HG02623 (cell line): ENCODE measurements at regions not wholly inside any gene's neighbourhood (a gene's known extent, or its start where the extent isn't known, plus 50 kb on each side); places are given as distances from the start of the nearest gene placed in this dataset.
"Not testable (repeated sequence)": the region's sequence is repeated elsewhere in the genome, so short reads cannot be mapped to it uniquely, and the experiment has no call there.

Experiments
- ATAC-seq: cut with Tn5 transposase; IDR thresholded peaks from one replicate; pipeline ENCODE4 v1.9.1; 2021; ENCODE audit warnings: moderate library complexity; ENCODE audit not compliant: unreplicated experiment

DNA sequence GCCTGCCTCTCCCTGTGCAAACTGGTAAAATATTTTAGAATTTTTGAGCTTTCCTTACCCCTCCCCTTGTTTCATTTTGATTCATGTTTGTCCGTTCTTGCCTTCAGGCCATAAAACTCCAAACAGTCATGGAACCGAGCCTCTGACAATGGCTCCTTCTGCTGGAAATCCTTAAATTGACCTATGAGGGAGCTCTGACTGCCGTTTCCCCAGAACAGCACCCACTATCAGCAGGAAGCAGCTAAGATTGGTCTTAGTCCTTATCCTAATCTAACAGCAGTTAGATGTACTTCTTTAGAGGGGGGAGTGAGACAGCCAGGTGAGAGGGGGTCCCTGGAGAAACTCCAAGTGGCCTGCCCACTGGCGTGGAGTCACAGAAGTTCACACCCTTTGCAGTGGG lies 106.7 kb downstream of the FAM174A start:
- no peak for ATAC-seq

DNA sequence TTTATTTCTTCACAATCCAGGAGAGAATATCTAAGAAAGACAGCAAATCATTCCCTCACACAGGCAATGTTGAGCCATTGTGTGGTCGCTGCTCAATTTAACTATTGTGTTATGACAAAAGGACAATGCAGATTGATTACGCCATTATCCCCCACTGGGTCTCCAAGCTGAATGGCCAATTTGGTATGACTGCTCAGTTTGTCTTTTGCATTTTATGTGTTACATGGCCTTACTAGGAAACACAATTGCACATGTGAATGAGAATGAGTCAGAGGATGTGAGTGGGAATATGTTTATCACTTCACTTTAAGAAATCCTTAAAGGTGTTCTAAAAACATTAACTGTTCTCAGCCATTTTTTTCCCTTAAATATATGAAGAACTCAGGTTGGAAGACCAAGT lies 108.3 kb downstream of the FAM174A start:
- no peak for ATAC-seq

DNA sequence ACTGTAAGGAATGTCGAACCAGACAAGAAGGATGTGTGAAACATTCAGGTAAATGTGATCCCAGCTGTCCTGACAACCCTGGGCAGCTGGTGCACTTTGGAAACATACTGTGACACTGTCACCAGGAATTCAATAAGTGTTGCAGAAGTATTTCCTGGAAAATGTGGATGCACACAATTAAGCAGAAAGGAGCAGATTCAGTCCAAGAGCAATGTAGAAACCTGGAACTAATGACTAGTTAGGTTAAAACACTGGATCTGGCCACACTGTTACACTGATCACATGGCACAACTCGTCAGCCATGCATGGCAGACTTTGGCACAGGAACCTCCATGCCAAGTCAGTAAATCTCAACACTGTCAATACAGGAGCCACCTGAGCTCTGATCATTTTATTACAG lies 109.0 kb downstream of the FAM174A start:
- no peak for ATAC-seq

DNA sequence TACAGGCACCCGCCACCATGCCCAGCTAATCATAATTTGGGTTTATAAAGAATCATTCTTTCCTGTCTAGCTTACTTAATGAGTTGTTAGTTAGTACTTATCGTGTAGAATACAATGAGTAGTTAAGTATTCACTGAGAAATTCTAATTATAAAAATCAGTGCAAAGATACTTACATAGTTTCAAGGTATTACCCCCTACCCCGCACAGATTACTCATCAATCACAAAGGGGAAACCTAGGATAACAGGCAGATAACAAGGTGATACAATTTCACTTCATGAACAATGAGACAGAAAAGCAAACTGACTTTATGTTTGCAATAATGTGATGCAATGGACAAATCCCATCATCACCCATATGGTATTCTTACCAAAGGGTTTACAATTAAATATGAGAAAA lies 109.6 kb downstream of the FAM174A start:
- ATAC-seq, result no peak

DNA sequence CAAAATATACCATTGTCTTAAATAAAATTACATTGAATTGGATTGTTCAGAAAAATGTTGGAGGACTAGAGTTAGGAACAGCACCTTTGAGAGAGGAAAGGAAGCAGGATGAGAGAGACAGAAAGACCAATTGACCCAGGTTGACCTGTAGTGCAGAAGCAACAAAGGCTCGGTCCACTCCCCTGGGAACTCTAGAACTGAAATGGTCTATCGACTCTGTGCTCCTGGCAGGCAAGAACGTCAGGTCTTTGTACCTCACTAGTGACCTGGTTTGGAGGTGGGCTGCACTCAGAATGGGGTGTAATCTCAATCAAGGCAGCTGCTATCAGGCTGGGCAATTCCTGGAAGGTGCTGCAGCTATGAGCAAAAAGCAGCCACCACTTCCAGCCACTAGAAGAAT lies 110.8 kb downstream of the FAM174A start:
- no peak for ATAC-seq

DNA sequence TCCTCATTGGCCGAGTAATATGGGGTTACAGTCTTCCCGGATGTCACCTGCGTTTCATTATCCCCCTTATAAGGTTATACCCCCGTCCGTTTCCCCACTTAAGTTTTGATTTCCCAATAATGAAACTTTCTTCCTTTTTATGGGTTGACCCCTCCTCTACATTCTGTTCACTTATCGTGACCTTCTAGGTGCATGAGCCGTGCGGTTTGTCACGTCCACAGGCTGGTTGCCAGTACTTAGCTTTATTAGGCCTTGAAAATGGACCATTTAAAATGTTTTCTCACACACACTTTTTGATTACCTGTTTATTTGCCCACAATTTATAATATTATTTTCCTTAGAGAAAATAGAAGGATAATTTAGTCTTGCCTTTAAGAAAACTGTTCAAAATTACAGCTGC lies 111.5 kb downstream of the FAM174A start:
- no peak for ATAC-seq

DNA sequence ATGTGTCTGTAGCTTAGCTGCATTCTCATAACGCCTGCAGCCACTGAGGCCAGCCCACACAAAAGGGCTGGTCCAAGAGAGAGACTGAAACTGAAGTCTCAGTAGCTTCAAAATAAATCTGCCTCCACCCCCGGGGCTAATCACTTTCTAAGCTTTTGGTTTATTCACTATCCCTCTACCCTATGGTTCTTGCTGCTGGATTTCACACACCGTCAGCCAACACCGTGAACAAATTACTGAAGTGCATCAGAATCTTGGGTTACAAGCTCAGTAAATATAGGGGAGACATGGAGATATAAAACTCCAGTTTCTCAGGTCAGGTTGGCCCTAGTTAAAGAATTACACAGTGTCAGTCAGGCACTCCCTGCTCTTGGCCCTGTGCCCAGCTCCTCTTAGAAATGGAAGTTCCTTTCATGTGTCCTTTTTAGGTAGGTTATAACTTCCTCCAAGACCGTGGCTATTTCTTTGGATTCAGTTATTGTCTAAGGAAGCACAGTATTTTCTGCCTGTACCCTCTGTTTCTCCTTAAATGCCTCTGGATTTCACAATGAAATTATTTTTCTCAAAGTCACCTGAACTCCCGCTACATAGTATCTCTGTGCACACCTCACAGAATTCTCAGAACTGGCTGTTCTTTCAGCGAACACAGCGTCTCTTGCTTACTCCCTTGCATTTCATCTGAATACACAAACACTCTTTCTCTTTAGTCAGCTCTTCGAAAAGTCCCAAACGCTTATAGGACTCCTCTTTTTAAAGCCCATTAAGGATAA lies 112.5 kb downstream of the FAM174A start:
- ATAC-seq, result peak; percentile 63

DNA sequence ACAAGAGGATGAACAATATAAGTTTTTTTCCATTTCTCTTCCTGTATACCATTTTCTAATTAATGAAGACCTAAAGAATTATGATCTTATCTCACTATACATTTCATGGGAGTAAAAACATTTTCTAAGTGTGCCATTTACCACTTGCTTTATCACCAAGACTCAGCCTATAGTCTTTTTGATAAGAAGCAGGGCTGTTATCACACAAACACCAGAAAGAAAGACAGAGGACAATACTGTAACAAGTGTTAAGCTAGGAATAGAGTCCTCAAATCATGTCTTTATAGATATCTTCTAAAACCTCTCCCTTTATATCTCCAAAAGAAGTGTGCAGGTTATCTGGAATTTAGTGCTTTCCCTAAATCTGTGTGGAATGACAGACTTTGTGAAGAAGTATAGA lies 119.7 kb downstream of the FAM174A start:
- ATAC-seq, result no peak

DNA sequence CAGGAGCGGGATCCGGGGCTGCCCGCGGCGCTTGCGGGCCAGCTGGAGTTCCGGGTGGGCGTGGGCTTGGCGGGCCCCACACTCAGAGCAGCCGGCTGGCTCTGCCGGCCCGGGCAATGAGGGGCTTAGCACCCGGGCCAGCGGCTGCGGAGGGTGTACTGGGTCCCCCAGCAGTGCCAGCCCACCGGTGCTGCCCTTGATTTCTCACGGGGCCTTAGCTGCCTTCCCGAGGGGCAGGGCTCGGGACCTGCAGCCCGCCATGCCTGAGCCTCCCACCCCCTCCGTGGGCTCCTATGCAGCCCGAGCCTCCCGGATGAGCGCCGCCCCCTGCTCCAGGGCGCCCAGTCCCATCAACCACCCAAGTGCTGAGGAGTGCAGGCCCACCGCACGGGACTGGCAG lies 121.6 kb downstream of the FAM174A start:
- not testable (repeated sequence) for ATAC-seq

DNA sequence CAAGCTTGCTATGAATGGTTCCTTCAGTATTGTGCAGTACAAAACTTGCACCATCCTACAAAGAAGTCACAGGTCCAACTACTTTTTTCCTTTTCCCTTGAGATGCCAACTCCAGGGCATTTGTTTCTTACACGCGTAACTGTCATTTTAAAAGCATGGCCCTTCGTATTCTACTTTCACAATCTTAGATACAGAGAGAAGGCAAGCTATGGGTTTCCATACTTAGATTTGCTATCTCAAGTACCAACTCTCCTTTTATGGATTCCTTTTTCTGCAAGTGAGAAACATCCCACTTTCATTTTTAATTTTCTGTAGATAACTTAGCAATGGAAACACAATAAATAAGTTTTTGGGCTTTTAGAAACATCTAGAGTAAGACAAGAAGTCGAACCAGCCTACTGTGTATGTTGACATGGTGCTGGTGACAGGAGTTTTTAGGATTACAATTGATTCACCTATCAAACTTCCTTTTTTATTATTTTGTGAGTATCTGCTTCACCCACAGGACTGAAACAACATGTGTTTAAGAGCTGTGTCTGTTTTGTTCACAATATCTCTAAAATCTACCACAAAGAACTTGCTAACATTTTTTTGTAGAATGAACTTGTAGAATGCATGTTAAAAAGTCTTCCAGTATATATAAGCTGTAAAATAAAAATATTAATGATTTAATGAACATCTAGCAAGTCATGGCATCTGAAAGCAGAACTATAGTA lies 124.1 kb downstream of the FAM174A start:
- ATAC-seq, result no peak

DNA sequence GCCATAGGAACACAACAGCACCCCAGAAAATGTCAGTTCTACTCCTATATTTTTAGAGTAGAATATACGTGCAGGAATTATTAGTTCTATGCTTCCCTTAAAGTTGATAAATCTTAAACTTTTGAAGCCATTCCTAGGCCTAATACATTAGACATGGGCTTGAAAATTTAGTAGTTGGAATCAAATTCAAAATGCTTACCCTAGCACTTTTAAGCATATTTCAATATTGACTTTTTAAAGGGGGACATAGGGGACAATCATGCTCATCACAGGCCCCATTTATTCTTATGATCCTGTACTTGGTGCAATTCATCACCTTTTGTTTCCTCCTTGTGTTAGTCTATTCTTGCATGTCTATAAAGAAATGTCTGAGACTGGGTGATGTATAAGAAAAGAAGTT lies 129.0 kb downstream of the FAM174A start:
- ATAC-seq, result no peak

DNA sequence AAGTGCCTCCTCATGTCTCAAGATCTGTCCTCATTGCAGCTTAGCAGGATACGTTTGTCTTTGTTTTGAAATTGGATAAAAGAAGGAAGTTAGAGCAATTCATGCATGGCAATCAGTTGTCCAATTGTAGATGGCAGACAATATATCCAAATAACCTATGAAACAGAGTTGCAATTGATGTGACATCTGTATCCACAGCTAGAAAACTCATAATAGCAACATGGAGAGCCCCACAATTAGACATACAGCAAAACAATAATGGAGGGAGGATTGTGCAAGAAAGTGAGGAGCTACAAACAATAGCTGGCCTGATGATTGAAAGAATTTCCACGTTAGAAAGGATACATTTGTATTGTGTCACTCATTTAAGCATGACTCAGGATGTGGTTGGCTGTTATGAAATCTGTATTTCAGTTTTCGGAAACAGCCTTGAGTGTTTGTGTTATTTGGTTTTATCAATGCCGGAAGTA lies 132.0 kb downstream of the FAM174A start:
- ATAC-seq, result no peak

DNA sequence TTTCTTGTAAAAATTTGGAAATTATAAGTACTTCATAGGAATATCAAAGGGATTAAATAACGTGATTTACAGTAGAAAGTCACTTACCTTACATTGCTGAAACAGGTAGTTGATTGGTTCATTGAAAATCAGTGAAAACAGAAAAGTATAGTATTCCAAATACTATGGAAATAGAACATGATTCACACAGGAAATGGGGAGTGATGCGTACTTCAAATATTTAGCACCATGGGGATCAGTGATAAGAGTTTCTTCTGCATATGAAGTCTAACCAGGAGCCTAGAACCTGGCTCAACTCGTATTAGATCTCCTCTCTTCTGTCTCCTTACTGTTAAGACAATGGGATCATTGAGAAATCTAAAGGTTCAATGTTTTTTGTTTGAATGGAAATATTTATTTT lies 133.3 kb downstream of the FAM174A start:
- no peak for ATAC-seq

DNA sequence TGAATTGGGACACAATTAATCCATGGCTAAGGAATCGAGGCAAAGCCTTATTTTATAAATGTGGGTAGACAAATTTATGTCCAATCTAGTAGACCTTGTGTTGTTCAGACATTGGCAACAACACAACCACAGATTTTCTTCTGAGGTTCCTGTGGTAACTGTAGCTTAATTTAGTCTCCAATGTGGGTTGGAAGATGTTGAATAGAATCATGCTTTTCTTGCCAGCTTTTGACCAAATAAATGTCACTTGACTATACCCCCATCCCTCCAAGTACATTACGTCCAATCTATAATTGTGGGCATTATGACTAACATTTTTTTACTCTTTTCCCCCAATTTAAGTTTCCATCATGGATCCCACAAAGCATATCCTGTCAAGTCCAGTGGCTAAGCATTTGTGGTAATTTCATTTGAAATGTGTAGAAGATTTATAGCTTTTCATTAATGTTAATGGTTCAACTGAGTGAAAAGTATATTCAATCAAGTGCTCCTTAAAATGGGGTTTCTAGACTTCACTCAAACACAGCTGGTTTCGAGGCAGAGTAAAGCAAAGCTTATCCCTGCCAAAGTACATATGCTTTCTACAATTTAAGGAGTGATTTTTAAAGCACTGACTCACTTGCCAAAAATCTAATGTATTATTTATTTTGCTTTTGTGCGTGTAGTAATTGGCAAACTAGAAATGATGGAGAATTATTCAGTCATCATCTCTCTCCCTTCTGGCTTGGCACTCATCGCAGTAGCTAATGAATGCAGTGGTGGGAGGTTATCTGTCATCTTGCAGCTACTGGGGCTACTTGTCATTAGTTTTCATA lies 141.8 kb downstream of the FAM174A start:
- ATAC-seq, result no peak

DNA sequence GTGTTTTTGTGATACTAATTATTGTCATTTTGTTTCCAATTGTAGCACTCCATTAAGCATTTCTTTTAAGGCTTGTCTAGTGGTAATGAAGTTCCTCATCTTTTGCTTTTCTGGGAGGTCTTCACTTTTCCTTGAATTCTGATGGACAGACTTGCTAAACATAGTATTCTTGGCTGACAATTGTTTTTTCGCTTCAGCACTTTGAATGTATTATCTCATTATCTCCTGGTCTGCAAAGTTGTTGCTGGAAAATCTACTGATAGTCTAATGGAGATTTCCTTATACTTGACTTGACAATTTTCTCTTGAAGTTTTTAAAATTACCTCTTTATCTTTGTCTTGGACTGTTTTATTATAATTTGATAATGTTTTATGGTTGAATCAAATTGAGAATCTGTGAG lies 147.5 kb downstream of the FAM174A start:
- ATAC-seq, result no peak

DNA sequence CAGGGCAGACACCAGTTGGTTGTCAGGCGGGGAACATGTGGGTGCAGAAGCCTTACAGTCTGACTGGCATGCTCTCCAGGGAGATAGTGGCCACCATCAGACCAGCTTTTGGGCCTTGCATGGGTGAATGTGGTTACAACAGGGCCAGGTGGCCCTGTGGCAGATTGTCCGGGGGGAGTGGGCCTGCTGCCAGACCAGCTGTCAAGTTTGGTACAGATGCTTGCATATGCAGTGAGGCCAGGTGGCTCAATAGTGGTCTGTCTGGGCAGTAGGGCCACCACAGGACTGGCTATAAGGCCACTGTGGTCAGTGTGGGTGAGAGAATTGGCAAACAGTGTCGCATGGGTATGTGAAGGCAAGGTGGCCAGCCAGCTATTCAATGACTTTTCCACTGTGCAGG lies 148.7 kb downstream of the FAM174A start:
- no peak for ATAC-seq

DNA sequence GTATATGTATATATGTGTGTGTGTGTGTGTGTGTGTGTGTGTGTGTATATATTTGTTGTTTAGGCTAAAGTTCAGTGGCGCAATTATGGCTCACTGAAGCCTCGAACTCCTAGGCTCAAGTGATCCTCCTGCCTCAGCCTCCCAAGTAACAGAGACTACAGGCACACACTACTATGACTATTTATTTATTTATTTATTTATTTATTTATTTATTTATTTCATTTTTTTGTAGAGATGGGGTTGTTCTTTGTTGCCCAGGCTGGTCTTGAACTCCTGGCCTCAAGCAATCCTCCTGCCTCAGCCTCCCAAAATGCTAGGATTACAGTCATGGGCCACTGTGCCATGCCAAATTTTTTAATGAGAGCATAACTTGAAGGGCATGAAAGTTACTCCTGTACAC lies 149.9 kb downstream of the FAM174A start:
- not testable (repeated sequence) for ATAC-seq

DNA sequence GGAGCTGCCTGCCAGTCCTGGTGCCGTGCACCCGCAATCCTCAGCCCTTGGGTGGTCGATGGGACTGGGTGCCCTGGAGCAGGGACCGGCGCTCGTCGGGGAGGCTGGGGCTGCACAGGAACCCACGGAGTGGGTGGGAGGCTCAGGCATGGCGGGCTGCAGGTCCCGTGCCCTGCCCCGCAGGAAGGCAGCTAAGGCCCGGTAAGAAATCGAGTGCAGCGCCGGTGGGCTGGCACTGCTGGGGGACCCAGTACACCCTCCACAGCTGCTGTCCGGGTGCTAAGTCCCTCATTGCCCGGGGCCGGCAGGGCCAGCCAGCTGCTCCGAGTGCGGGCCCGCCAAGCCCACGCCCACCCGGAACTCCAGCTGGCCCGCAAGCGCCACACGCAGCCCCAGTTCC lies 153.7 kb downstream of the FAM174A start:
- not testable (repeated sequence) for ATAC-seq

DNA sequence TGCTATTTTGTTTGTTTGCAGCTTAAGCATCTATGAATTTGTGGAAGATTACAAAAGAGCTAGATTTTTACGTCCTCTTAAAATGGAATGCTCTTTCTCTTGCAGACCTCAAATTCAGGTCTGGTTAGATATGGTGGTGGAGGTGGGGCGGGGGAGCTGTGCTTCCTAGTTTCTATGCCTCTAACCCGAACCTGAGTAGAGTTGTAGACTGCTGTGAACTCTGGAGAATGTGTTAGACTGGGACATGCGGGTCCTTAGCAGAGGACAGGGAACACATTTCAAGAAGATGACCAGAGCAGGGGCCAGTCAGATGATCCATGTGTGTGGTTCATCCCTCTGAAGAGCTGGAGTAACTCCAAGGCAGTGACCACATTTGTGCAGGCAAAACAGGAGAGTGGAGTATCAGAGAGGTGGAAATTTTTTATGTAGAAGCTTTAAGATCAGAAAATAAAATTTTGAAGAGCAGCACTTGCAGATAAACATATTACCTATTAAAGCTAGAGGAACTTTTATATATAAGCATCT lies 154.9 kb downstream of the FAM174A start:
- no peak for ATAC-seq

DNA sequence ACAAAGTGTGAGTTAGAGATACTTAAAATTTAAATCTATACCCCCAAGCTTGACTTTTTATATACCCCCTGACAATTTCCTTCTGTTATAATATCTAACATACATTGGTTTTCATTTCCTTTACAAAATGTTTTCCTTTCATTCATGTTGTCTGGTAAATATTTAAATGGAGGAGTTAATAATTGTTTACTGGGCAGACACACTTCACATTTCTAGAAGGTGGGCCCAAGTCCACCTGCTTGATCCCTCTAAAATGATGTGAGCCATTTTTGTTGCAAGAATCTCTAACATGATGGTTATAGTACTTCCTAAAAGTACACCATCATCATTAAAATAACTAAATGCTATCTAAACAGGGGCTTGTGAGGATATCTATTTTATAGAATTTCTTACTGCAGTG lies 155.9 kb downstream of the FAM174A start:
- no peak for ATAC-seq

DNA sequence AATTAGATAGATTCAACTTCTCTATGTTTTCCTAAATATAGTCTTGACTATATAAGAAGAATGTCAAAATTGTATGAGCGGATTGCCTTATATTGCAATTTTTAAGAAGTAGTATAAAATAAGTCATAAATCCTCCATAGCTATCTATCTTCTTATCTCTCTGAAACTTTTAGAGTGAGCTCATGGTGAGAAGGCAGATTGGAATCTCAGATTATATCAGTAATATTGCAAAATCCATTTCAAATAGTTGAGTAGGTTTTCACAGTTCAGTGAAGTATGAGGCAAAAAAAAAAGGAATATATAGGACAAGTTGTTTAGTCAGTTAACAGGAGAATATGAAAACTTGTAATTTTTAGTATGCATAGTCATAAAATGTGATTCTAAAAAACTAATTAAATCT lies 156.4 kb downstream of the FAM174A start:
- no peak for ATAC-seq
